DOHH2 (cell line): ENCODE measurements at regions not wholly inside any gene's neighbourhood (a gene's known extent, or its start where the extent isn't known, plus 50 kb on each side); places are given as distances from the start of the nearest gene placed in this dataset.

Experiments used
- H3F3A ChIP-seq: fragments of 200-600 bp; sonication (generic), shearing (Covaris generic); 2 replicates; pipeline ENCODE4 v1.6.0; 2016; ENCODE audit warnings: antibody characterized with exemption, mild to moderate bottlenecking; ENCODE audit not compliant: control insufficient read depth, insufficient read depth
- H3K27ac ChIP-seq: fragments of 200-600 bp; sonication (generic); 2 replicates; pipeline ENCODE4 v1.5.1; 2014; ENCODE audit warnings: low read depth, mild to moderate bottlenecking, low read length, moderate library complexity
- H3K27me3 ChIP-seq: fragments of 200-600 bp; sonication (generic); 2 replicates; pipeline ENCODE4 v1.6.1; 2014; ENCODE audit warnings: mild to moderate bottlenecking, low read length, mixed read lengths; ENCODE audit not compliant: control insufficient read depth
- H3K36me3 ChIP-seq: fragments of 200-600 bp; sonication (generic); 2 replicates; pipeline ENCODE4 v1.6.1; 2014; ENCODE audit warnings: mild to moderate bottlenecking, low read length, moderate library complexity, mixed read lengths; ENCODE audit not compliant: control insufficient read depth
- H3K4me1 ChIP-seq: fragments of 200-600 bp; sonication (generic); 2 replicates; pipeline ENCODE4 v1.6.1; 2014; ENCODE audit warnings: mild to moderate bottlenecking, low read length, mixed read lengths; ENCODE audit not compliant: control insufficient read depth
- H3K4me2 ChIP-seq: fragments of 200-600 bp; sonication (generic); 2 replicates; pipeline ENCODE4 v1.6.0; 2014; ENCODE audit warnings: mild to moderate bottlenecking, low read length, moderate library complexity
- H3K4me3 ChIP-seq: fragments of 200-600 bp; sonication (generic); 2 replicates; pipeline ENCODE4 v1.5.1; 2014; ENCODE audit warnings: mild to moderate bottlenecking, low read length, mixed read lengths
- H3K79me2 ChIP-seq: fragments of 200-600 bp; sonication (generic); 2 replicates; pipeline ENCODE4 v1.6.1; 2014; ENCODE audit warnings: mild to moderate bottlenecking, low read length, mixed read lengths; ENCODE audit not compliant: control insufficient read depth
- H3K9me2 ChIP-seq: fragments of 200-600 bp; sonication (generic); replicated peaks from 2 replicates; pipeline ENCODE4 v1.6.1; 2014; ENCODE audit warnings: mild to moderate bottlenecking, low read length, mixed read lengths; ENCODE audit not compliant: control insufficient read depth
- H3K9me3 ChIP-seq: fragments of 200-600 bp; sonication (generic); 2 replicates; pipeline ENCODE4 v1.6.1; 2014; ENCODE audit warnings: antibody characterized with exemption, low read length, mixed read lengths; ENCODE audit not compliant: control insufficient read depth, insufficient read depth
- H4K20me1 ChIP-seq: fragments of 200-600 bp; sonication (generic); 2 replicates; pipeline ENCODE4 v1.6.0; 2014; ENCODE audit warnings: low read depth, mild to moderate bottlenecking, antibody characterized with exemption, low read length, moderate library complexity; ENCODE audit not compliant: control insufficient read depth, insufficient read depth
- CTCF ChIP-seq: fragments of 200-600 bp; sonication (generic); IDR thresholded peaks from one replicate; pipeline ENCODE4 v1.5.1; 2014; ENCODE audit warnings: antibody characterized with exemption, mild to moderate bottlenecking, low read depth, low read length; ENCODE audit not compliant: poor library complexity, severe bottlenecking
- EZH2phosphoT487 ChIP-seq: fragments of 200-600 bp; sonication (generic); IDR thresholded peaks from 2 replicates; pipeline ENCODE4 v1.6.1; 2017; ENCODE audit warnings: borderline replicate concordance, mild to moderate bottlenecking, antibody characterized with exemption, low read length, moderate library complexity, mixed read lengths

GRCh38 chr9:7265181-7265580, 507.4 kb downstream of the KDM4C start:
- Histone ChIP-seq H3K9me3 (no peaks in the 10 kb centered on the region), H3K27me3 (peaks cover 4% of the 10 kb centered on the region; the same call in 1 of the 2 replicates), H3F3A (no peaks in the 10 kb centered on the region), H3K36me3 (no peaks in the 10 kb centered on the region), H4K20me1 (no peaks in the 10 kb centered on the region), H3K4me3 (no peak overlapping the region), H3K4me2 (no peak overlapping the region), H3K27ac (no peak overlapping the region), H3K4me1 (no peaks in the 10 kb centered on the region), H3K79me2 (no peaks in the 10 kb centered on the region), H3K9me2 (no peaks in the 10 kb centered on the region)
- no peak for TF ChIP-seq EZH2phosphoT487
- TF ChIP-seq CTCF = no peak

GRCh38 chr9:7259544-7260241, 501.9 kb downstream of the KDM4C start:
- no peaks in the 10 kb centered on the region for H3K9me3 ChIP-seq
- no peaks in the 10 kb centered on the region for H3K79me2 ChIP-seq
- TF ChIP-seq EZH2phosphoT487 = no peak
- no peak for TF ChIP-seq CTCF
- no peak overlapping the region for H3K4me3 ChIP-seq
- no peaks in the 10 kb centered on the region for H3F3A ChIP-seq
- no peak overlapping the region for H3K27ac ChIP-seq
- H3K4me1 ChIP-seq = no peaks in the 10 kb centered on the region
- no peaks in the 10 kb centered on the region for H3K36me3 ChIP-seq
- H3K4me2 ChIP-seq = no peak overlapping the region
- H3K27me3 ChIP-seq = no peaks in the 10 kb centered on the region
- no peaks in the 10 kb centered on the region for H4K20me1 ChIP-seq
- H3K9me2 ChIP-seq = no peaks in the 10 kb centered on the region

GRCh38 chr9:7258688-7259396, 501.1 kb downstream of the KDM4C start:
- no peaks in the 10 kb centered on the region for H3K4me1 ChIP-seq
- H3K4me2 ChIP-seq = no peak overlapping the region
- H3K9me2 ChIP-seq = no peaks in the 10 kb centered on the region
- H3K27me3 ChIP-seq = no peaks in the 10 kb centered on the region
- no peaks in the 10 kb centered on the region for H3K9me3 ChIP-seq
- H3K36me3 ChIP-seq = no peaks in the 10 kb centered on the region
- no peaks in the 10 kb centered on the region for H4K20me1 ChIP-seq
- H3K27ac ChIP-seq = no peak overlapping the region
- H3K4me3 ChIP-seq = no peak overlapping the region
- no peaks in the 10 kb centered on the region for H3F3A ChIP-seq
- no peaks in the 10 kb centered on the region for H3K79me2 ChIP-seq
- TF ChIP-seq CTCF = no peak
- no peak for TF ChIP-seq EZH2phosphoT487
